H1 (cell line): ENCODE measurements at regions not wholly inside any gene's neighbourhood (a gene's known extent, or its start where the extent isn't known, plus 50 kb on each side); places are given as distances from the start of the nearest gene placed in this dataset.
"Not testable (repeated sequence)": the region's sequence is repeated elsewhere in the genome, so short reads cannot be mapped to it uniquely, and the experiment has no call there.

Source experiments
- CTCF ChIA-PET: fragments of 300-600 bp; sonication (Branson Sonifier 250); formaldehyde crosslinking; loops from one replicate; lab custom pipeline; 2021; ENCODE audit not compliant: partially characterized antibody; lab: Charles Lee
- POLR2A ChIA-PET: fragments of 300-600 bp; sonication (Branson Sonifier 250); formaldehyde crosslinking; loops from one replicate; lab custom pipeline; 2021; ENCODE audit warnings: inconsistent platforms; ENCODE audit not compliant: partially characterized antibody; lab: Charles Lee
- DNase-seq, 2 experiments: peaks; one replicate each; pipeline versions ENCODE4 v3.0.0 to v3.0.0-alpha.2; 2010 to 2022; ENCODE audit warnings: low spot score in 2 of 2, low read depth in 1 of 2, mixed read lengths in 1 of 2
- FAIRE-seq: peaks from 2 replicates; lab custom pipeline; 2011; peaks lifted over from hg19 to GRCh38; lab: Jason Lieb, UNC
- H2AFZ ChIP-seq: 2 replicates; pipeline ENCODE4 v1.8.1; 2012; ENCODE audit warnings: low read length, inconsistent platforms
- H2AK5ac ChIP-seq: 2 replicates; pipeline ENCODE4 v1.6.1; 2013; ENCODE audit warnings: low read depth, low read length
- H2BK120ac ChIP-seq: replicated peaks from 2 replicates; pipeline ENCODE3; 2013; ENCODE audit warnings: low read depth, low read length, inconsistent platforms
- H2BK12ac ChIP-seq: 2 replicates; pipeline ENCODE4 v1.6.1; 2013; ENCODE audit warnings: low read depth, low read length
- H2BK15ac ChIP-seq: 2 replicates; pipeline ENCODE4 v1.6.1; 2013; ENCODE audit warnings: low read length
- H2BK20ac ChIP-seq: 2 replicates; pipeline ENCODE4 v1.6.1; 2013; ENCODE audit warnings: low read length
- H2BK5ac ChIP-seq: 2 replicates; pipeline ENCODE4 v1.6.1; 2013; ENCODE audit warnings: low read depth, low read length
- H3K14ac ChIP-seq: 2 replicates; pipeline ENCODE4 v1.6.1; 2013; ENCODE audit warnings: inconsistent platforms; ENCODE audit not compliant: insufficient read length
- H3K18ac ChIP-seq: 2 replicates; pipeline ENCODE4 v1.6.1; 2013; ENCODE audit warnings: low read length; ENCODE audit errors: extremely low read depth
- H3K23ac ChIP-seq: 2 replicates; pipeline ENCODE4 v1.6.1; 2013; ENCODE audit warnings: inconsistent platforms; ENCODE audit not compliant: insufficient read length
- H3K23me2 ChIP-seq: 2 replicates; pipeline ENCODE4 v1.6.1; 2013; ENCODE audit warnings: low read depth, low read length
- H3K27ac ChIP-seq: 2 replicates; pipeline ENCODE4 v1.6.1; 2011; ENCODE audit warnings: low read depth, low read length, inconsistent platforms
- H3K27me3 ChIP-seq, 4 experiments: replicated peaks in 1 of 4; 1 replicate in 1 of 4; 2 replicates in 3 of 4; pipeline versions ENCODE4 v1.6.1 to v1.8.1; 2011 to 2013; ENCODE audit warnings: low read length in 3 of 4, mild to moderate bottlenecking in 3 of 4, inconsistent platforms in 2 of 4, mixed read lengths in 2 of 4, moderate library complexity in 1 of 4; ENCODE audit not compliant: control insufficient read depth in 3 of 4, insufficient read depth in 3 of 4; ENCODE audit errors: extremely low read depth in 1 of 4
- H3K36me3 ChIP-seq, 4 experiments: 2 replicates each; pipeline versions ENCODE4 v1.6.1 to v1.8.1; 2011 to 2013; ENCODE audit warnings: mild to moderate bottlenecking in 4 of 4, low read length in 3 of 4, moderate library complexity in 2 of 4, control low read depth in 1 of 4, inconsistent platforms in 1 of 4; ENCODE audit not compliant: insufficient read depth in 4 of 4, control insufficient read depth in 2 of 4
- H3K4ac ChIP-seq: replicated peaks from 2 replicates; pipeline ENCODE3; 2013; ENCODE audit warnings: low read length, low read depth, mixed read lengths, inconsistent platforms; ENCODE audit not compliant: insufficient read length
- H3K4me1 ChIP-seq, 4 experiments: replicated peaks in 1 of 4; 1 replicate in 1 of 4; 2 replicates in 3 of 4; pipeline versions ENCODE4 v1.6.1 to v1.8.1; 2011 to 2013; ENCODE audit warnings: low read length in 3 of 4, inconsistent platforms in 2 of 4, mixed read lengths in 1 of 4; ENCODE audit not compliant: insufficient read depth in 4 of 4, control insufficient read depth in 3 of 4
- H3K4me2 ChIP-seq, 2 experiments: 2 replicates each; pipeline versions ENCODE4 v1.6.1 to v1.8.1; 2011 to 2013; ENCODE audit warnings: low read depth in 2 of 2, low read length in 2 of 2, control low read depth in 1 of 2, inconsistent platforms in 1 of 2, mild to moderate bottlenecking in 1 of 2; ENCODE audit not compliant: insufficient read depth in 1 of 2
- H3K4me3 ChIP-seq, 4 experiments: fragments of 200-600, 300-600 bp in 1 of 4; sonication (generic), shearing (Covaris generic), sonication (Bioruptor Twin) in 1 of 4; 2 replicates each; pipeline versions ENCODE4 v1.5.1 to v1.8.1; 2011 to 2016; ENCODE audit warnings: low read length in 4 of 4, low read depth in 3 of 4, control low read depth in 2 of 4, inconsistent platforms in 2 of 4, mild to moderate bottlenecking in 2 of 4, mixed read lengths in 1 of 4, moderate library complexity in 1 of 4; ENCODE audit not compliant: insufficient read depth in 2 of 4; ENCODE audit errors: extremely low read depth in 1 of 4
- H3K56ac ChIP-seq: replicated peaks from 2 replicates; pipeline ENCODE3; 2013; ENCODE audit warnings: low read depth, mild to moderate bottlenecking, mixed read lengths, low read length, inconsistent platforms; ENCODE audit not compliant: insufficient read length
- H3K79me1 ChIP-seq: 2 replicates; pipeline ENCODE4 v1.6.1; 2013; ENCODE audit warnings: low read depth, low read length, control low read depth
- H3K79me2 ChIP-seq, 2 experiments: 2 replicates each; pipeline versions ENCODE4 v1.6.1 to v1.8.1; 2012 to 2013; ENCODE audit warnings: low read length in 2 of 2, mild to moderate bottlenecking in 2 of 2, inconsistent platforms in 1 of 2; ENCODE audit not compliant: insufficient read depth in 2 of 2, control insufficient read depth in 1 of 2
- H3K9ac ChIP-seq, 4 experiments: replicated peaks in 1 of 4; 1 replicate in 1 of 4; 2 replicates in 3 of 4; pipeline versions ENCODE4 v1.6.1 to v1.8.1; 2011 to 2013; ENCODE audit warnings: low read depth in 3 of 4, low read length in 3 of 4, control low read depth in 2 of 4, mild to moderate bottlenecking in 2 of 4, moderate library complexity in 2 of 4, inconsistent platforms in 1 of 4; ENCODE audit errors: extremely low read depth in 1 of 4
- H3K9me3 ChIP-seq, 2 experiments: 2 replicates each; pipeline versions ENCODE4 v1.6.1 to v1.8.1; 2012 to 2013; ENCODE audit warnings: mild to moderate bottlenecking in 2 of 2, moderate library complexity in 2 of 2, control low read depth in 1 of 2, inconsistent platforms in 1 of 2, low read depth in 1 of 2, low read length in 1 of 2, mixed read lengths in 1 of 2; ENCODE audit not compliant: insufficient read depth in 2 of 2
- H4K20me1 ChIP-seq, 2 experiments: replicated peaks in 1 of 2; 2 replicates each; pipeline versions ENCODE3 to v1.8.1; 2011 to 2013; ENCODE audit warnings: inconsistent platforms in 2 of 2, low read length in 2 of 2, mild to moderate bottlenecking in 1 of 2; ENCODE audit not compliant: insufficient read depth in 2 of 2, control insufficient read depth in 1 of 2
- H4K5ac ChIP-seq: 2 replicates; pipeline ENCODE4 v1.6.1; 2013; ENCODE audit warnings: low read length, low read depth, mixed read lengths, inconsistent platforms; ENCODE audit not compliant: insufficient read length
- H4K8ac ChIP-seq: 2 replicates; pipeline ENCODE4 v1.8.0; 2013; ENCODE audit warnings: mild to moderate bottlenecking, moderate library complexity, low read length, inconsistent platforms; ENCODE audit not compliant: insufficient read depth; ENCODE audit errors: extremely low read depth
- H4K91ac ChIP-seq: replicated peaks from 2 replicates; pipeline ENCODE3; 2013; ENCODE audit warnings: low read length, mixed read lengths, inconsistent platforms; ENCODE audit not compliant: insufficient read length
- WGBS, 2 experiments: shearing (Covaris generic) in 1 of 2; methylation state at CpG; one replicate each; pipeline versions ENCODE4 v1.1.6 to v1.1.7; 2013 to 2015; ENCODE audit warnings: low lambda C conversion rate in 2 of 2, mixed read lengths in 2 of 2, inconsistent platforms in 1 of 2, low coverage in 1 of 2, missing lambda C conversion rate in 1 of 2; ENCODE audit not compliant: insufficient replicate concordance in 2 of 2, insufficient coverage in 1 of 2, insufficient read length in 1 of 2; ENCODE audit errors: extremely low coverage in 1 of 2, missing lambda C conversion rate in 1 of 2; 5-methylcytosine and 5-hydroxymethylcytosine counted together

DNA sequence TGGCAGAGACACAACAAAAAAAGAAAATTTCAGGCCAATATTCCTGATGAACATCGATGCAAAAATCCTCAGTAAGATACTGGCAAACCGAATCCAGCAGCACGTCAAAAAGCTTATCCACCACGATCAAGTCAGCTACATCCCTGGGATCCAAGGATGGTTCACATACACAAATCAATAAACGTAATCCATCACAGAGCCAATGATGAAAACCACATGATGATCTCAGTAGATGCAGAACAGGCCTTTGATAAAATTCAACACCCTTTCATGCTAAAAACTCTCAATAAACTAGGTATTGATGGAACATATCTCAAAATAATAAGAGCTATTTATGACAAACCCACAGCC is 382.1 kb downstream of the IPMK start:
- H2BK20ac ChIP-seq, H2AFZ ChIP-seq, H2AK5ac ChIP-seq, CTCF ChIA-PET, H3K56ac ChIP-seq, H4K8ac ChIP-seq, H3K9me3 ChIP-seq, H2BK15ac ChIP-seq, H3K27me3 ChIP-seq, H3K18ac ChIP-seq, H3K23ac ChIP-seq, H3K79me1 ChIP-seq, POLR2A ChIA-PET, H3K14ac ChIP-seq, H3K27ac ChIP-seq, H3K4me1 ChIP-seq, H3K4ac ChIP-seq, H2BK5ac ChIP-seq, H4K5ac ChIP-seq, DNase-seq, H2BK120ac ChIP-seq, H3K9ac ChIP-seq, H3K23me2 ChIP-seq, H3K36me3 ChIP-seq, H2BK12ac ChIP-seq, H4K91ac ChIP-seq, FAIRE-seq, H3K79me2 ChIP-seq, H4K20me1 ChIP-seq, H3K4me2 ChIP-seq, H3K4me3 ChIP-seq: not testable (repeated sequence)
- 94% methylated on average over 5 of the region's 5 CpGs; no CpG with 5 or more reads in 1 of the 2 experiments for WGBS, 2 experiments
